ENCODE measurements at regions not wholly inside any gene's neighbourhood (a gene's known extent, or its start where the extent isn't known, plus 50 kb on each side); places are given as distances from the start of the nearest gene placed in this dataset.

GRCh38 chrX:44470816-44471215 is 71.8 kb downstream of the FUNDC1 start:
- no peak for DNase-seq (ENCODE audit: low read depth)

DNA sequence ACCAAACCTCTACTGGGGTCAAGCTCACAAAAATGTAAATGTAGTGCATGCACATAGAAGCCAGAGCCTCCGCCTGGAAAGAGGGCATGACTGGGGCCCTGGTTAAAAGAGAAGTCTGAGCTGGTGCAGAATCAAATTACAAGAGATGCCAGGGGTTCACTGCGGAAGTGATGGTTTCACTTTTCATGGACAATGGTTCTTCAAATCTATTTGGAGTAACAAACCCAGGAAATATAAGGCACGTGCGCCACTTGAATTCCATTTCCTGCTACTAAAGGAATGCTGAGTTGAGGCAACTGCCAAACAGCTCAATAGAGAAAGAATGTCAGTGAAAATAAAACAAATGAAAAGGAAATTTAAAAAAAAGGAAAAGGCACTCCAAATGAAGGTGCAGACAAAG is 79.8 kb downstream of the FUNDC1 start:
- no peak for DNase-seq (ENCODE audit: low read depth)

GRCh38 chrX:44459501-44459900 is 83.2 kb downstream of the FUNDC1 start:
- DNase-seq (ENCODE audit: low read depth): no peak

- DNase-seq (ENCODE audit: low read depth): no peak
These were observed 86.0 kb downstream of the FUNDC1 start for GRCh38 chrX:44456685-44457084.

DNA sequence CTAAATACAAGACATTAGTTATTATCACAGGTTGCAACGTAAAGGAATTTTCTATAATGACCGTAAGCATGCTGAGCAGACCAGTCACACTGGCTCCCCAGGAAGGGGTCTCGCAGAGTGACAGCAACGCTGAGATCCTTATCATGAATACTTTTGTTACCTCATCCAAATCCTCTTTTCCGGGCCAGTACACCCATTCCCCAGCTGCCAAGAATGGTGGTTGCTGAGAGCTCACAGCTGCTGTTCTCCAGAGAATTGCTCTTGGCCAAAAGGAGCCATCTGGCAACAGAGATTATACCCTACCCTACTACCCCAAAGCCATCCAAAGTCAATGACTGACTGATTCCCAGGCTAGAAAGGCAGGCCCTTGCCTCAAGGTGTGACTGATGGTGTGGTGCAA is 91.6 kb downstream of the FUNDC1 start:
- no peak for DNase-seq (ENCODE audit: low read depth)

DNA sequence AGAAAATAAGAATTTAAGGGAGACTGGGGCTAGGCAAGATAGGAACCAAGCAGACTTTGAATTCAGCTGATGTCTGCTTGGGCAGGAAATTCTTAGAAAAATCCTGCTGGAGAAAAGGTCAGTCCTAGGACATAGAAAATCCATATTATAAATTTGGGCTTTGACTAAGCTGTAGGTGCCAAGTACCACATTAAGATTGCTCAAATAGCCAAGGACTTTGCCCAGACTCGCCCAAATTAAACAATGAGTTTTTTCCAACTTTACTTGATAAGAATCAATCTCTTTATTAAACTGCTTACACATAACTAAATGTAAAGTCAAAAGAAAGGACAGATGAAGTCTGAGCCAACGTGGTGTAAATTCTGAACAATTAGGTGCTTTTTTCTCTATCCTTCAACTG is 95.4 kb downstream of the FUNDC1 start:
- DNase-seq (ENCODE audit: low read depth): no peak

DNA sequence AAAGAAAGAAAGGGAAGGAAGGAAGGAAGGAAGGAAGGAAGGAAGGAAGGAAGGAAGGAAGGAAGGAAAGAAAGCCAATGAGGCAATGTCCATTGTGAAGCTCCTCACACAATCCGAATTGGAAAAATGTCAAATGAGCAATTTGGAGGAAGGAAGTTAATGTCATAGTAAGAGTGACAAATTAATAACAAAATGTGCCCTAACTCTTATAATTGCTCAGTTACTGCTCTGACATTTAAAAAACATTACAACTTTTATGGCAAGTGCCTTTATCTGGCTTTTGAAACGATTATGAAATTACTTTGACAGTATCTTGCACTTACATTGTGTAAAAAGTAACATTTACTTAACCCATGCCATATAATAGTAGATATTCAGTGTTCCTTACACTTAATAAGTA is 96.5 kb upstream of the EFHC2 start:
- no peak for DNase-seq (ENCODE audit: low read depth)

DNA sequence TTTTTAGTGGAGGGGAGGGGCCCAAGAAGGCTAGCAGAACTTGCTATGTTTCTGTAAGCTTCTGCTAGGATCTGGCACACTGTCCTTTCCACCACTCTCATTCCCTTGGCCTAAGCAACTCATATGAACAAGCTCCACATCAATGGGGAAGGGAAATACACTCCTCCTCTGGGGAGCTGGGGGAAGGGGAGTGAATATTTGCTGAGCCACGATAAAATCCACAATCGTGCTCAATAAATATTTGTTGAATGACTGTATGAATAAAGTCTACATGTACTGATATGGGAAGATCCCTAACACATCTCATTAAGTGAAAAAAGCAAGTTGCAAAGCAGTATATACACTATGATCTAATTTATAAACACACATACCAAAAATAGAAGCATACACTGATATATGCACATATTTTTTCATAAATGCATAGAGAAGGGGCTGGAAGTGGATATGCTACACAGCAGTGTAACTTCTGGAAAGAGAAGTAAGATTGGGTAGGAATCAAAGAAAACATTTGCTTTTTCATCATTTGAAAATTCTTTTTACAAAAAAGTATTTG is 95.8 kb upstream of the EFHC2 start:
- no peak for DNase-seq (ENCODE audit: low read depth)

DNA sequence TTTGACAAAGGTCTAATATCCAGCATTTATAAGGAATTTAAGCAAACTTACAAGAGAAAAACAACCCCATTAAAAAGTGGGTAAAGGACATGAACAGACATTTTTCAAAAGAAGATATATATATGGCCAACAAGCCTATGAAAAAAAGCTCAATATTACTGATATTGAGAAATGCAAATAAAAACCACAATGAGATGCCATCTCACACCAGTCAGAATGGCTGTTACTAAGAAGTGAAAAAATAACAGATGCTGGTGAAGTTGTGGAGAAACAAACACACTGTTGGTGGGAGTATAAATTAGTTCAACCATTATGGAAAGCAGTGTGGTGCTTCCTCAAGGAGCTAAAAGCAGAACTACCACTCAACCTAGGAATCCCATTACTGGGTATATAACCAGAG is 91.6 kb upstream of the EFHC2 start:
- no peak for DNase-seq (ENCODE audit: low read depth)

DNA sequence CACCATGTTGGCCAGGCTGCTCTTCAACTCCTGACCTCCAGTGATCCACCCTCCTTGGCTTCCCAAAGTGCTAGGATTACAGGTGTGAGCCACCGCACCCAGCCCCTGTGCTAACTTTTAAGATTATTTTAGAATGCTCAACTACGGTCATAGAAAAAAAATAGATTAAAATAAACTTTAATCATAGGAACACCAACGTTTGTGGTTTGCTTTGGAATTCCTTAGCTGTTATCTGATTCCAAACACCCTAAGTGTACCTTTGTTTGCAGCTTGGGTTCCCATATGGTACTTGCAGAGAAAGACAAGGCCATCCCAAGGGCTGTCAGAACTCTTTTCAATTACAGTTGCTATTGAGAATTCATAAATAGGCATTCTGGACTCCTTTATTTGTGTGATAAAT is 90.1 kb upstream of the EFHC2 start:
- DNase-seq (ENCODE audit: low read depth): no peak

DNA sequence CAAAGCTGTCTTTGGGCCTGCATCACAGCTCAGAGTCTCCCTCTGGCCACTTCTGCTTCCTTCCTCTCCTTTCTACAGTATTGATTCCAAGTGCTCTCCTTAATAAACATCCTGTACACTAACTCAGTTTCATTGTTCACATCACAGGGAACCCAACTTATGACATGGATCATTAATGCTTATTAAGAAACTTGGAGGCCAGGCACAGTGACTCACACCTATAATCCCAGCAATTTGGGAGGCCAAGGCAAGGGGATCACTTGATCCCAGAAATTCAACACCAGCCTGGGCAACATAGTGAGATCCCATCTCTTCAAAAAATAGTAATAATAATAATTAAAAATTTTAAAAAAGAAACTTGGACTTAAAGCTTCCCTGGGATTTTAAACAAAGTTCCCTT is 89.2 kb upstream of the EFHC2 start:
- peak; percentile 25 for DNase-seq (ENCODE audit: low read depth)

DNA sequence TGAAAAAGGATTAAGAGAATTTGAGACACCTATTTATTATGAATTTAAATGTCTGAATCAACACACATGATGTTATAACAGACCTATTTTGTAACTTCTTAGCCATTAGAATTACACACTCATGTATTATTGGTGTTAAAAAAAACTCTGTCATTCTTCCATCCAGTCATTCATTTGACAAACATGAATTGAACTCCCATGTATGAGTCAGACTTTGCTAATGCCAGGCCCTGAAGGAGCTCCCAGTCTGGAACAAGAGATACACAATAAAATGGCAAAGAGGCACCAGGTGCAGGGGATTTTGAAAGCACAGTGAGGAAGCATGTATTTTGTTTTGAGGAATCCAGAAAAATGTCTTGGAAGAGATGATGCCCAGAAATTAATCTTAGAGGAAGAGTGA is 87.7 kb upstream of the EFHC2 start:
- no peak for DNase-seq (ENCODE audit: low read depth)

DNA sequence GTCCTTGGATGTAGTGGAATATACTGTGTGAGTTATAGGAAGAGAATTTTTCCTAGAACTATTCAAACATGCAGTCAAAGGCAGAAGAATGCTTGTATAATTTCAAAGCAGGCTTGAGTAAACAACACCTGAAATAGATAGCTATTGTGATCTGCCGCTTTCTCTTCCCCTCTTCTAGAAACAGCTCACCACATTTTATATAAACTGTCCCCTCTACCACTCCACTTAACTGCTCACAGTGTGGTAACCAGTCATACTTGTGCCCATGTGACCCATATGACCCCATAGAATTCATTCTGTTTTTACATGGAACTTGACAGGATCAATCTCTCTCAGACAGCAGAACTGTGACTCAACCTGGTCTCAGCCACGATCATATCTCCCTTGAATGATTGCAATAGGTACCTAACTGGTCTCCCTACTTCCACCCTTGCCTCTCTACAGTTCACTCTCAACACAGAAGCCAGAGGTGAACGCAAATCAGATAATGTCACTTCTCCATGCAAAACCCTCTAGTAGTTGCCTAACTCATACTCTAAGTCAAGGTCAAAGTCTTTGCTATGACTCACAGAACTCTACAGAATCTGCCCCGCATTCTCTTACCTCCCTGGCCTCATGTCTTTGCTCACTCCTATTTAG is 85.6 kb upstream of the EFHC2 start:
- no peak for DNase-seq (ENCODE audit: low read depth)

- no peak for DNase-seq (ENCODE audit: low read depth)
These were observed 79.2 kb upstream of the EFHC2 start for GRCh38 chrX:44422631-44423030.

DNA sequence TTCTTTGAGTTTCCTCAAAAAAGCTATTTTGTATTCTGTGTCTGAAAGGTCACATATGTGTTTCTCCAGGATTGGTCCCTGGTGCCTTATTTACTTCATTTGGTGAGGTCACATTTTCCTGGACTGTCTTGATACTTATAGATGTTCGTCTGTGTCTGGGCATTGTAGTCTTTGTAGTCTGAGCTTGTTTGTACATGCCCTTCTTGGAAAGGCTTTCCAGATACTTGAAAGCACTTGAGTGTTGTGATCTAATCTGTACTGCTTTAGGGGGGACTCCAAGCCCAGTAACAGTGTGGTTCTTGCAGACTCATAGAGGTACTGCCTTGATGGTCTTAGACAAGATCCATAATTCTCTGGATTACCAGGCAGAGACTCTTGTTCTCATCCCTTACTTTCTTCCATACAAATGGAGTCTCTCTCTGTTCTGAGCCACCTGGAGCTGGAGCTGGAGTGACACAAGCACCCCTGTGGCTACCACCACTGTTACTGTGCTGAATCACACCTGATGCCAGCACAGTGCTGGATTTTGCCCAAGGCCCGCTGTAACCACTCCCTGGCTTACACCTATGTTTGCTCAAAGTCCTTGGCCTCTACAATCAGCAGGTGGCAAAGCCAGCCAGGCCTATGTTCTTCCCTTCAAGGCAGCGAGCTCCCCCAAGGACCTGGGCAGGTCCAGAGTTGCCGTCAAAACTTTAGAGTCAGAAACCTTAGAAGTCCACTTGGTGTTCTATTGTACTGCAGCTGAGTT is 72.3 kb upstream of the EFHC2 start:
- no peak for DNase-seq (ENCODE audit: low read depth)

DNA sequence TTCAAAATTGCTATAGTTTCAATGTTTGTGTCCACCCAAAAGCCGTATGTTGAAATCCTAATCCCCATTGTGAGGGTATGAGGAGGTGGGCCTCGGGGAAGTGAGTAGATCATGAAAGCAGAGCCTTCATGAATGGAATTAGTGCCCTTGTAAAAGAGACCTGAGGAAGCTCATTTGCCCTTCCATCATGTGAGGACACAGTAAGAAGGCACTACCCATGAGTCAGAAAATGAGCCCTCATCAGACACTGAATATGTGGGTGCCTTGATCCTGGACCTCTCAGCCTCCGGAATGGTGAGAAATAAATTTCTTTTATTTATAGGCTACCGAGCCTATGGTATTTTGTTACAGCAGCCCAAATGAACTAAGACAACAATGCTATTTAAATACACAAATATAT is 57.7 kb upstream of the EFHC2 start:
- no peak for DNase-seq (ENCODE audit: low read depth)

- no peak for DNase-seq (ENCODE audit: low read depth)
These were observed 57.1 kb upstream of the EFHC2 start for GRCh38 chrX:44400588-44400987.

GRCh38 chrX:44400161-44400560 is 56.7 kb upstream of the EFHC2 start:
- DNase-seq (ENCODE audit: low read depth): no peak
